Middle frontal gyrus (tissue), 1 donor: ENCODE measurements at regions not wholly inside any gene's neighbourhood (a gene's known extent, or its start where the extent isn't known, plus 50 kb on each side); places are given as distances from the start of the nearest gene placed in this dataset.
A peak's percentile ranks its signal among the peaks of the same experiment; 100 is the strongest.

Source experiments
- DNase-seq: peaks from one replicate; pipeline ENCODE4 v3.0.0-alpha.2; 2015; ENCODE audit warnings: low spot score; ENCODE audit errors: extremely low spot score

DNA sequence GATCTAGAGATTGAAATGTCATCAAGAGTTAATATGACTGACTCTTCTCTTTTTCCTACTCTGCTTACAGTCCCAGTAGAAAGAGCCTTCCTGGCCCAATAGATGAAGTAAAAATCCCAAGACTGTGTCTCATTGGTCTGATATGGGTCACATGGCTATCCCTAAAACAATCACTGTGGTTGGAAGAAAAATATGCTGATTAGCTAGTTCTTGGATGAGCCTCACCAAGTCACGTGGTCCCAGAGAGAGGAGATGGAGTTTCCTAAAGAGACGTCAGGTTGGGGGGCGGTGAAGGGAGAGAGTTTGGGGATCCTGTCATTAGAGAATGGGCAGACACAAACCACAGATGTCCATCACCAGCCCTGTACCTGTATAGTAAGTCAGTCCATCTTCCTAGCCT lies 466.3 kb downstream of the HAPSTR1 start:
- no peak for DNase-seq

DNA sequence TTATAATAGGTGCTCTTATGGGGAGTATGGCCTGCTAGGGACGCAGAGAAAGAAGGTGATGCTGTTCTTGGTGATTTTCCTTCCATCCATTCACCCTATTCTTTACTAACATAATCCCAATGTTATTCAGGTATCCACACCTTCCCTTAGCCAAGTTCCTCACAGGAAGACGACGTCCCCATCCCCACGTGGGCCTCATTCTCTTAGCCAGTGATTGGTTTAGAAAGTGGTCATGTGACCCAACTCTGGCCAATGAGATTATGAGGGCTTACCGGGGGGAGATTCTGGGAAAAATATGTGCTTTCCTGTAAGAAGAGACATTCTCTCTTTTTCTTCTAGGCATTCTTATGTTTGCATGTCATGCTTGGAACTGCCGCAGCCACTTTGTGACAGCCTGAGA lies 474.7 kb downstream of the HAPSTR1 start:
- no peak for DNase-seq

DNA sequence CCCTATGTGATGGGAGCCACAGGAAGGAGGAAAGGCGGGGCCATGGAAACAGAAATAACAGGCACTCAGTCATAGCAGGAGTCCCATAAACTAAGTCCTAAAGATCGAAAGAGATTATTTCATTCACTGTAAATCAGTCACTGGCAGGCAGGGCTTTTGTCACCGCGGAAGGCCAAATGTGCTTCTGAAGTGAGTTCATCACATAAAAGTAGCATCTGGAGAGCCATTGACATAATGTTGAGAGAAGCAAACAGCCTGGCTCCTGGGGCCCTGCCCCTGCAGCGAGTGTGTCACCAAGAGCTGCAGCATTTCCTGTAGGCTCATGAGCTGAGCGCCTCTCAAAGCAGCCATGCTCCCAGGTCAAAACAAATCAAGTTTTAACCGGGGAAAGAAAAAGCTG lies 476.2 kb downstream of the HAPSTR1 start:
- no peak for DNase-seq

DNA sequence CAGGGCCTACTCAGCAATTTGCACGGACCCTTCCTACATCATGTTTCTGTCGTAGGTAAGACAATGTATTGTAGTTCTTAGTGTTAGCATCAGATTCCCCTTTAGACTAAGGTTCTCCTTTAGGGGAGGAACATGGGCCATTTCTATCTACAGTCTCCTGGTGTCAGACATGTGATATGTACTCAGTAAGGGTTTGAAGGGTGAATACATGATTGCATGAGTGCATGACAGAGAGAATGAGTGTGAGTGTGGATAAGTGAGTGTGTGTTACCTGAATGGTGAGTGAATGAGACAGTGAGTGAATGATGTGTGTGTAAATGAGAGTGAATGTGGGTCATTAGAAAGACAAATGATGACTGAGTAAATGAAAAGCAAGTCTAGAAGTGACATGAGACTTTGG lies 476.8 kb downstream of the HAPSTR1 start:
- DNase-seq: no peak

DNA sequence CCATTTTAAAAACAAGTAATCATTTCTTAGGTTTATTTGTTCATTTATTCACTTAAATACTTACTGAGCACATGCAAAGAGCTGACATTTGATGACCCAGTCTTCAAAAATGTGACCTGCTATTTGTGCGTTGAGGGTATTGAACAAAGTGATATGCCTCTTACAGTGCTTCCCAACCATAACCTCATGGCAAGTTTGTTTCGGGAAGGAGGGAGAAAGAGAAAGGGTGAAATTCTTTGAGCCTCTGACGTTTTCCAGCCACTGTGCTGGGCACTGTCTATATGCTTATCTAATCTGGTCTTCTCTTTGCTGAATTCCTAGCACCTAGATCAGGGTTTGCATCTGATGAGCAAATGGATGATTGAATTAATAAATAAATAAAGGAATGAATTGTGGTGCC lies 479.1 kb downstream of the HAPSTR1 start:
- no peak for DNase-seq

DNA sequence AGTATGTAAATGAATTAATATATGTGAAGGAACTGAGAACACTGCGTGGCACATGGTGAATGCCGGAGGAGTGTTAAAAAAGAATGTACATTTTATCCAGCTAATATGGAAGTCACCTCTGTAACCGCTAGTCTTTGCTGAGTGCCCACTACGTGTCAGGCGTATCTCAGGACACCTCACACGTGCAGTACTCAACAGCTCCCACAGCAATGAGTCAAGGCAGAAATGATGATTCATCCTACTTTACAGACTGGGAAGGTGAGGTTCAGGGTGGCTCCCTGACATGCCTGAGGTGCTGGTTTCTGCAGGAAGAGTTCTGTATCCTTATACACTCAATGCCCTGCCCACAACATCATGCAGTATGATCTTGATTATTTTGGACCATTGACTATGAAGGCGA lies 487.0 kb downstream of the HAPSTR1 start:
- no peak for DNase-seq

DNA sequence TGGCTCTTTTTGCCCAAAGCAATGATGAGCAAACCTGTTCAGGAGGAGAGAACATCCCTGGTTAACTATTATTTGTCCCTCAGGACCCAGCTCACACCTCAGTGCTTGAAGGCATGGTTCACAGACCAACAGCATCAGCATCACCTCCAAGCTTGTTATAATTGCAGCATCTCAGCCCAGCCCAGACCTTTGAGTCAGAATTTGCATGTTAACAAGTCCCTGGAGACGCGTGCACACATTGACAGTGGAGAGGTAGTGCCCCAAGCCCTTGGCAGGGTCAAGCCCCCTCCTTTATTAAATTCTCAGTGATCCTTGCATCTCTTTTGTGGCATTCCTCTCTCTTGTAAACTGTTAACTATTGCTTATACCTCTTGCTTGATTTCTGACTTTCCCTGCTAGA lies 488.6 kb downstream of the HAPSTR1 start:
- no peak for DNase-seq

DNA sequence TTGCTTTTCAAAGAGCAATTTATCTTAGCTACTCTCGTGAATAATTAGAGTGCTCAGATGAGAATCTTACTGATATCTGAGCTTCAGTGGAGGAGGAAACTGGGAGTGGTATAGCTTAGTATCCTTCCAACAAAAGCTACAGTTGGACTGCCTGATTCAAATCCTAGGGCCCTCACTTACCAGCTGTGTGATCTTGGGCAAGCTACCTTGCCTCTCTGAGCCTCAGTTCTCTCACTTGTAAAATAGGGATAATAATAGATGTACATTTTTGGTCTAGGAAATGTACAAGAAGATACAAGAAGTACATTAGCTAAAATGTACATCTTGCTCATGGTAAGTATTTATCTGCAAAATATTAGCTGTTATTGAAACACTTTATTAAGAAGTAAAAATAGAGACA lies 502.0 kb downstream of the HAPSTR1 start:
- no peak for DNase-seq

DNA sequence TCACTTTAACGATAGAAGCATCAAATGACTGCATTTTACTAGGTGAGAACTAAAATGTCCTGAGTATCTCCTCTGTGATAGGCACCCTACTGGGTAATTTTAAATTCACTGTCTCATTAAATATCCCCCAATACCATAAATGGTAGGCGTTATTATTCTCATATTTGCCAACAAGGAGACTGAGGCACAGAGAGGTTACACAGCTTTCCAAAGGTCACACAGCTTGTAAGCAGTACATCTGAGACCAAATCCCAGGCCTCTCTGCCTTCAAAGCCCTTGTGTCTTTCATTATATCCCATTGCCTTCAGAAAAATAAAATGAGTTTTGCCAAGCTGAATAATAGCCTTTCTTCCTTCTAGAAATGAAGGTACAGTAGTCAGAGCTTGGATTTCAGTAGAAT lies 502.6 kb downstream of the HAPSTR1 start:
- no peak for DNase-seq

DNA sequence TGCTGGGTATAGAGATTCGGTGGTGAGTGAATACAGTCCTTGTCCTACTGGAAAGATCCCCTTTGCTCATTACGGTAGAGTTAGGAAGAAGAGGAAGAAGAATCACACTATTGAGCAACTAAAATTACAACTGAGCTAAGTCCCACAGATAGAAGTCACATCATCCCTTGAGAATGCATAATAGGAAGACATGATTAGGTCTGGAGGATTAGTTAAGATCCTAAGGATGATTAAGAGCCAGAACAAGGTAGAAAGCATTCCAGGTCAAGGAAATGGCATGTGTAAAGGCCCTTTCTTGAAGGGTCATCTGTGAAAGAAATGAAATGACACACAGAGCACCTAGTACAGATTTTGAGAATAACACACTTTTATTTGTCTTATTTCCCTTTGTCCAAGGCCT lies 503.5 kb downstream of the HAPSTR1 start:
- DNase-seq: no peak

DNA sequence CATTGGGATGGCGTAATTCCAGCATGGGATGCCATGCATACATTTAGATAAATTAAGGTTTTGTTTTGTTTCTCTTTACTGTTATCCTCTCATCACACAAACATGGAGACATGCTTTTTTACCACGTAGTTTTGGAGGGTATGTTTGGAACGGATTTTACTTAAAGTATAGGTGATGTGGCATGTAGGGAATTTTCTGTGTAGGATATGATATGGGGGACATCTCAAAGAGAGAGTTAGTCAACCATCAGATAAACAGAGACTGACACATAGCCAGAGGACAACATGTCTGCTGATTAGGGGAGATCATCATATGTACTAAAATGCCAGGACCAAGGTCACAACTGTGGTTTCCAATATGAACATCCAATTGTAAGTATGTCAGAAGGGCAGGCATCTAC lies 503.9 kb downstream of the HAPSTR1 start:
- DNase-seq: no peak

DNA sequence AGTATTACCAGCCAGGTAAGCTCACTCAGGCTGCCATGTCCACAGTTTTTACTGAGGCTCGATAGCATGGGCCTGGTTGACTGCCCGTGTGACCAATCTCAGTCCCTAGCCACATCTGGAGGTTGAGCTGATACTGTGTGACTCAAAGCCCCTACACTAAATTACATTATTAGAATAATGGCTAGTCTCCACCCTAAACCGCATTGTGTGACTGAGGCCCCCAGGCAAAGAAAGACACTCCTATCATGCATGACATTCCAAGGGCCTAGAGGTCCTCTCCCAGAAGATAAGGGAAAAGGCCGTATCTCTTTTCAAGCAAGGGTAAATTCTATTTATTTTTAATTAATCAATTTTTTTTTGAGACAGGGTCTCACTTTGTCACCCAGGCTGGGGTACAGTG lies 505.3 kb downstream of the HAPSTR1 start:
- DNase-seq: no peak

DNA sequence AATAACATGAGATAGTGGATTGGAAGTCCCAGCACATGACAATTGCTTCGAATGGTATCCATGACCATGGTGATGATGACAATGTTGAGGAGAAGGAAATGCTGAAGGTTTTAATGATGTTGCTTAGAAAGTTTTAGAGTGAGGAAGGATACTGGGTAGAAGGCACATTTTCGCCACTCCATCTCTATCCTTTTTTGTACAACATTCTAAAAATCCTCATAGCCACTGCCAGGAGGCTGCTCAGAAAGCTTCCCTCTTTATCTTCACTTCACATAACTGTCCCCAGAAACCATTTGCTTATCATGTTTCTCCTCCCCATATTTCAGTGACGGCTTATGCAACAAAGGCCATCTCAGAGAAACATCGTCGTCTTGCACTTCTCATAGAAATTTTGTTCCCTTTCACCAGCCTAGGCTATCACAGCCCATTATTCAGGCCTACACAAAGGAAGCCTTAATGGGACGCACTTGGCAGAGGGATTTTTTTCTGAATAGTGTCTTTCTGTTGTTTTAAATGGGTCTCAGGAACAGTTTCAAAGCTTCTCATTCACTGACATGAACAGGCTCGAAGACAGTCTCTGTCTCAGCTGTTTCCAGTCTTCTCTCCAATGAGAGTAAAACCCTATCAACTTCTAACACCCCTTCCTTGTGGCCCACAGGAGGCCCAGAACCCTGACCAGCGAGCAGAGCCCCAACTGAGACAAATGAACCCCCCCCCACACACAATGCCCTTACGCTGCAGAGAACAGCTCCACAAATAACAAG lies 506.7 kb downstream of the HAPSTR1 start:
- DNase-seq: peak; percentile 54

DNA sequence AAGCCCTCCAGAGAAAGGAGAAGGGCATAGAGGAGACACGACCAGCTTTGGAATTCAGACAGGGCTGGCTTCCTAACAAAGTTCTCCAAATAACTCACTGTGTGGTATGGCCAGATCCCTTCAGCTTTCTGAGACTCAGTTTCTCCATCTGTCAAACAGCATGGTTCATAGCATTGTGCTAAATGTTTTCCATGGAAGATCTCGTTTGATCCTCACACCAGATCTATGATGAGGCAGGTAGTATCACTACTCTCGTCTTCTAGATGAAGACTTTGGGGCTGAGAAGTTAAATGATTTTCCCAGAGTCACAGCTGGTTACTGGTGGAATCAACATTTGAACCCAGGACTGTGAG lies 507.3 kb downstream of the HAPSTR1 start:
- no peak for DNase-seq

DNA sequence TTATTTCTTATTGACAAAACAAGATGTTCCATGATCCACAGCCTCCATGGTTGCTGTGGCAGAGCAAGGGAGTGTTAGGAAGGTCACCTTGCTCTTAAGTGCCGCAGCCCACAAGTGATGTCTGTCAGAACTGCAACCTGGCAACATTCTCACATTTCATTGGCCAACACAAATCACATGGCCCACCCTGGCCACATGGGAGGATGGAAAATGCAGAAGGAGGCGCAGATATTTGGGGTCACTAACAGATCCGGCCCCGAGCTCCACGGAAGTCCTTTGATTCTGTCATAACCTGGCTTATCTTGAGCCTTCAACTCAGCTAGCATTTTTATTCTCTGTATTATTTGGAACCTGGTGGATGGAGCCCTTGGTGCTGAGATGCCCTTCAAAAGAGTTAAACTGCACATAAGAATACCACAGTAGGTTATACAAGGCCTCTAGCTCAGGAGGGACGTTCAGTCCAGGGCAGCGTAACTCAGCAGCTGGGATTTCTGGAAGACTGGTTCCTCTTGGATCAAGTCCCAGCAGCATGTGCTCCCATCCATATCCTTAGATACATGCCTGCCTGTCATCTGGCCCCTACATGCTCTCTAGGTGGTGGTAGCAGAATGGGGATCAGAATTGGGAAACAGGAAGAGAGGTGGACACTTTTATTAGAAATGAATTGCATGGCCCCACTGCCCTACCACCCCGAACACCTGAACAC lies 508.1 kb downstream of the HAPSTR1 start:
- DNase-seq: no peak

DNA sequence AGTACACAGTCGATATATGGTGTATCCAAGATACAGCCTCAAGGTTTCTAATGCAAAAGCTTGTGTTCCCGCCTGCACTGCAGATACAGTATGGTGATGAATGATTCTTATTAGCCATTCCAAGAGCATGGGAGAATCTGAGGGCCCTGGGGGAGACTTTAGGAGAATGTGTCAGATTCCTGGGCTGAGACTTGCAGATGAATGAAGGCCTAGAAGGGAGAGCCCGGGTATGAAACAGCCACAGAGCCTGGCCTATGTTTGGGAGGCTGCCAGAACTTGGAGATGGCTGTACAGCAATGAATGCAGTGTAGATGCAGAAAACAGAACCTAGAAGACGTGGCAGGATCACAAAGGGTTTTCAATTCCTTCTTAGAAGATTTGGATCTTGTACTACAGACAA lies 510.7 kb downstream of the HAPSTR1 start:
- DNase-seq: no peak

DNA sequence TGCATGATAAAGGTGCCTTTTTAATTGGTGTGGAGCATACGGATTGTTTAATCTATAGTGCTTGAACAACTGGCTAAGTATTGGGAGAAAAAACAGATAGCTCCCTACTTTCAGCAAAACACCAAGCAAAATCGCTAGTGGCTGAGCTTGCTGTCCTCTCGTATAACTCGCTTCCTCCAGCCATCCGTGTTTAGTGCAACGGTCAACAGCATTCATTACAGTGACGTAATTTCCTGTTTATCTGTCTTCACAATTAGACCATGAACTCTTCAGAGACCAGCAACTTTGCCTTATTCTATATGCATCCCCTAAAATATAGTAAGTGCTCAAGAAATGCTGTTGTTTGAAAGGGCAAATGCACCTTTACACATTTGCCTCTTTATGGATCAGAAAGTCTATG lies 511.9 kb downstream of the HAPSTR1 start:
- DNase-seq: no peak

DNA sequence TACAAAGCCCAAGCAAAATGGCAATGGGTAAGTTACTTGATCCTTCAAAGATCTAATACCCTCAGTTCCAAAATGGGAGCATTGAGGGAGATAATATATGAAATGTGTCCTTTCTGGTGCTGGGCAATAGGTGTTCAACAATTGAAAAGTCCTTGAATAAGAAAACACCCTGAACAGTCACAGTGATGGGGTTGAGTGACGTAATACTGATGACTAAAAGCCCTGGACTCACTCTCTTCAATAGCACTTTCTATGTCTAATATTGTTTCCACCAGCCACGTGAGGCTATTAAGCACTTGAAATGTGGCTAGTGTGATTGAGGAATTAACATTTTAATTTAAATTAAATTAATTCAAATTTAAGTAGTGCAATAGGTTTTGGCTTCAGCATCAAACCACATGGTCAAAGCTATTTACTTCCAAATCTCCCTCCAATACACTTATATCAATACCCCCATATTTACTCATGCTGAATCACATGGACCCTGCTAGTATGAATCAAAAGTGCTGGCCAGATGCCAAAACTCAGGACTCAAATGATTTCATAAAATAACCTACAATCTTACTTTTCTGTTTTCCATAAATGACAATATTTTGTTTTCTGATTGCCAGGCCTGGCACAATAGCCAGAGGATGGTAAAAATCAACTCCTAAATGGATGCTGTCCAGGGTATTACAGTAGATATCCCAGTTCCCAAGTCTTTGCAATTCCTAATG lies 516.2 kb downstream of the HAPSTR1 start:
- DNase-seq: no peak

DNA sequence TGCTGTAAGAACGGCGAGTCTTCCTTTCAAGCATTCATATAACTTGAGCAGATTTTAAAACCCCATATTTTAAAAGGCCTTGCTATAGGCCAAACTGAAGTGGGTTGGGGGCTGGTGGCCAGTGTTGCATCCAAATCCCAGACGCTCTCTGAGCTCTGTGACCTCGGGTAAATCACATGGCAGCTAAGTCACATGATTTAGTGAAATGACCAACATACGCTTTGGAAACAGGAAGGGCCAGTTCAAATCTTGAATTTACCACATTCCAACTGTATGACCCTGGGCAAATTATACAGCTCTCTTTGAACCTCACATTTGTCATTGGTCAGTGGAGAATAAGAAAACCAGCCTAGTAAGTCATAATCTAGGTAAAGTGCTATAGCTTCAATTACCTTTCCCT lies 519.3 kb downstream of the HAPSTR1 start:
- no peak for DNase-seq

DNA sequence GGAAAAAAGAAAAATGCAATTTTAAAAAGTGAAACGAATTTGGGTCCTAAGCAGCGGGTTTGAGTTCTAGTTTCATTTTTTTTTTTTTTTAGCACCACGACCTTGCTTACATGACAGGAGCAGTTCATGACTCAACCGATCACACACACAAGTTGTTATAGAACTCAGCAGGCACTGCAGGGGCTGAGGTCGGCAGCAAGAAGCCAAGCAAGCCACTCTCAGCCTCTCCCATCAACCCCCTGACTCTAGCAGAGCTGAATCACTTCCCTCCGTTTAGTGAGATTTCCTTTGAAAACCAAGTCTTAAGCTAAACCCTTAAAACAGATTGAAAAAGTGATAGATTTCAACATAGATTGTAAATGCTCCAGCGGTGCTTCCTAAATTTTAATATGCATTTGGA lies 520.8 kb downstream of the HAPSTR1 start:
- no peak for DNase-seq

DNA sequence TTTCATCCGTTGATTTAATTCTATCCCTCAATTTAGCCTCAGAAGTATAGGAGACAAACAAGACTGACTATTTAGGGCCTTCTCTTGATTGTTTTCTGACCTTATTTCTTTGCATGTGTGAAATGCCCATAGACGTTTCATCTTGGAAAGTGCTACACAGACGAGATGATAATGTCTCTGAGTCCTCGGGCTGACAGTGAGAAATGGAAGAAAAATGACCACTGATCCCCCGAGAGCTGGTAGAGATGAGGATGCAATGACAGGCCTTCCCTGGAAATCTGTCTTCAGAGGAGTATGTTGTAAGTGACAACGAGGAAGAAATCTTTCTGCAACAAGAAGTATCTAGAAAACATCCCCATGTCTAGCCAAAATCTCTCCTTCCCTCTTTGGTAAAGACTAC lies 522.9 kb downstream of the HAPSTR1 start:
- DNase-seq: no peak

DNA sequence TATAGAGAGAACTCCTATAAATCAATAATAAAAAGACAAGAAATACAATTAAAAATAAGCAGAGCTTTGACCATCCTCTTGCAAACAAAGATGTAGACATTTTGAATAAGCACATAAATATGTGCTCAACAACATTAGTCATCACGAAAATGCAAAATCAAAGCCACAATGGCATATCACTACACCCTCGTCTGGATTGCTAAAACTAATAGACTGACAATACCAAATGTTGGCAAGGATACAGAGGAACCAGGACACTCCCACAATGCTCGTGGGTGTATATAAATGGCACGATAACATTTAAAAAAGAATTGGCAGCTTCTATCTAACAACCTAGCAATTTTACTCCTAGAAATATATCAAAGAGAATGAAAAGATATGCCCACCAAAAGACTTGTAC lies 530.8 kb downstream of the HAPSTR1 start:
- no peak for DNase-seq

DNA sequence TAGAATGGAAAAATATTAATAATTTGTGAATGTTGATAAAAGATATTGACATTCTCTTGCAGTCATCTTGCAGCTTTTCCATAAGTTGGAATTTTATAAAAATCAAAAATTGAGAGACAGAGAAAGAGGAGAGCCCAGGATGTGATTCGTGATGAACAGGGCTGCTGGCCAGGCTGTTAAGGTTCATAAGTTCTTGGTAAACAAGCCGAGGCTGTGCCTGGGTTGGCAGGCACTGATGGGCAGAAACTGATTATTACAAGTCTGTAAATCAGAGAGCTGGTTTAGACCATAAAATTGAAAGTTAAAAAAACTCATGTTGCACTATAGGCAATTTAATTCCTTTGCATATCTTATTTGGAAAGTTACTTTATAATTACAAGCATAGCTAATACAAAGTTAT lies 533.7 kb downstream of the HAPSTR1 start:
- DNase-seq: no peak
